SK-N-MC (cell line): ENCODE measurements at regions not wholly inside any gene's neighbourhood (a gene's known extent, or its start where the extent isn't known, plus 50 kb on each side); places are given as distances from the start of the nearest gene placed in this dataset.

Experiments
- EZH2 ChIP-seq: fragments of 200-600 bp; sonication (generic); IDR thresholded peaks from one replicate; pipeline ENCODE4 v1.6.1; 2017; ENCODE audit warnings: antibody characterized with exemption
- POLR2AphosphoS5 ChIP-seq: IDR thresholded peaks from 2 replicates; pipeline ENCODE4 v1.6.1; 2012; ENCODE audit warnings: mild to moderate bottlenecking, low read depth, low read length, borderline replicate concordance

- TF ChIP-seq EZH2 (no peak), POLR2AphosphoS5 (no peak)
Measured at GRCh38 chr19:30272554-30272953, 99.6 kb upstream of the ZNF536 start.
